B cell (primary cell): ENCODE measurements at regions not wholly inside any gene's neighbourhood (a gene's known extent, or its start where the extent isn't known, plus 50 kb on each side); places are given as distances from the start of the nearest gene placed in this dataset.

ENCODE experiments used
- EZH2 ChIP-seq: IDR thresholded peaks from 2 replicates; pipeline ENCODE4 v1.6.1; 2012; ENCODE audit warnings: borderline replicate concordance, low read depth, mild to moderate bottlenecking, moderate library complexity, low read length; ENCODE audit not compliant: insufficient read depth, poor library complexity, severe bottlenecking
- TF ChIP-seq, protein P1 (sequence below): fragments of 200-600 bp; IDR thresholded peaks from one replicate; pipeline ENCODE4 v1.8.0; 2022; ENCODE audit warnings: antibody characterized with exemption, mild to moderate bottlenecking

DNA sequence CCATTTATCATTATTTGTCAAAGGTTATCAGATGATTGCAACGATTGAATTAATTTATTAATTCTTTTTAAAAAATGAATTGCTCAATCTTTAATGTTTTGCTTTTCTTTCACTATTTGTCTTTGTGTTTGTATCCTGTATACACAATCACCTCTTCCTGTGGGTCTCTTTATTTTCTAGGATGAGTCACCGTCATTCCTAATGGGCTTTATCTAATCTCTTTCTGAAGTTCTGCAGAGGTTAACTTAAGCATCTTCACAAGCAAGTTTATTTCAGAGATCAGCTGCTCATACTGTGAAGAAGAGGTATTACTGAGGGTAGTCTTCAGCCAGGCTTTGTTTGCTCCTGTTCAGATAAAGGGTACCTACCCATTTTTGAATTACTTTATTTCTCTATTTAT, 323.9 kb downstream of the NNT start:
- TF ChIP-seq, protein P1, sequence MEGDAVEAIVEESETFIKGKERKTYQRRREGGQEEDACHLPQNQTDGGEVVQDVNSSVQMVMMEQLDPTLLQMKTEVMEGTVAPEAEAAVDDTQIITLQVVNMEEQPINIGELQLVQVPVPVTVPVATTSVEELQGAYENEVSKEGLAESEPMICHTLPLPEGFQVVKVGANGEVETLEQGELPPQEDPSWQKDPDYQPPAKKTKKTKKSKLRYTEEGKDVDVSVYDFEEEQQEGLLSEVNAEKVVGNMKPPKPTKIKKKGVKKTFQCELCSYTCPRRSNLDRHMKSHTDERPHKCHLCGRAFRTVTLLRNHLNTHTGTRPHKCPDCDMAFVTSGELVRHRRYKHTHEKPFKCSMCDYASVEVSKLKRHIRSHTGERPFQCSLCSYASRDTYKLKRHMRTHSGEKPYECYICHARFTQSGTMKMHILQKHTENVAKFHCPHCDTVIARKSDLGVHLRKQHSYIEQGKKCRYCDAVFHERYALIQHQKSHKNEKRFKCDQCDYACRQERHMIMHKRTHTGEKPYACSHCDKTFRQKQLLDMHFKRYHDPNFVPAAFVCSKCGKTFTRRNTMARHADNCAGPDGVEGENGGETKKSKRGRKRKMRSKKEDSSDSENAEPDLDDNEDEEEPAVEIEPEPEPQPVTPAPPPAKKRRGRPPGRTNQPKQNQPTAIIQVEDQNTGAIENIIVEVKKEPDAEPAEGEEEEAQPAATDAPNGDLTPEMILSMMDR = no peak
- no peak for TF ChIP-seq EZH2
